ENCODE measurements at regions not wholly inside any gene's neighbourhood (a gene's known extent, or its start where the extent isn't known, plus 50 kb on each side); places are given as distances from the start of the nearest gene placed in this dataset.

DNA sequence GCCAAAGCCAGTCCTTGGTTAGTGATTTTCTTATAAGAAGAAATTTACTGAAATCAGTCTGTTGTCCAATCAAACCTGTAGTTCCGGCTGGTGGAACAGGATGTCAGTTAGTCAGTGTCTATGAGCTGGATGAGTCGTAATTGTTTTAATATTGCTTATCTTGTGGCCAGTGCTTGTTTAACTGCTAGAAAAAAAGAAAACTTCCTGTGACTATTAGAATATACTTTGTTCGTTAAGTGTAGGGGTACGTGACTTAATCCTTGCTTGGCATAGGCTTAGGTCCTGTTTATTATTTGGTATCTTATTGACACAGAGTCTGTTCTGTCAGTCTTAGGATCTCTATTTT is 1484.8 kb upstream of the MIR17HG start:
- H3K4me3 ChIP-seq (ENCODE audit: low read depth in 1 of 3, low read length in 3 of 3): no peak overlapping the region
- no peaks in the 10 kb centered on the region for H3K4me1 ChIP-seq (ENCODE audit: control insufficient read depth in 3 of 3, insufficient read depth in 2 of 3, low read depth in 1 of 3, low read length in 2 of 3)
- DNase-seq (no peak), FAIRE-seq (no peak)
- H3K9me3 ChIP-seq (ENCODE audit: control insufficient read depth in 2 of 2, insufficient read depth in 1 of 2, low read depth in 1 of 2, low read length in 1 of 2): no peaks in the 10 kb centered on the region
- no peak overlapping the region for H3K27ac ChIP-seq (ENCODE audit: low read depth in 1 of 3, low read length in 2 of 3)
- H3K27me3 ChIP-seq (ENCODE audit: control insufficient read depth in 3 of 3, insufficient read depth in 3 of 3, low read length in 3 of 3): no peaks in the 10 kb centered on the region
- WGBS, 3 donors: 68 to 86% (median 77%) methylated on average over 4 of the region's 4 CpGs
- H3K36me3 ChIP-seq (ENCODE audit: control insufficient read depth in 3 of 3, insufficient read depth in 2 of 3, low read depth in 1 of 3, low read length in 3 of 3): no peaks in the 10 kb centered on the region

DNA sequence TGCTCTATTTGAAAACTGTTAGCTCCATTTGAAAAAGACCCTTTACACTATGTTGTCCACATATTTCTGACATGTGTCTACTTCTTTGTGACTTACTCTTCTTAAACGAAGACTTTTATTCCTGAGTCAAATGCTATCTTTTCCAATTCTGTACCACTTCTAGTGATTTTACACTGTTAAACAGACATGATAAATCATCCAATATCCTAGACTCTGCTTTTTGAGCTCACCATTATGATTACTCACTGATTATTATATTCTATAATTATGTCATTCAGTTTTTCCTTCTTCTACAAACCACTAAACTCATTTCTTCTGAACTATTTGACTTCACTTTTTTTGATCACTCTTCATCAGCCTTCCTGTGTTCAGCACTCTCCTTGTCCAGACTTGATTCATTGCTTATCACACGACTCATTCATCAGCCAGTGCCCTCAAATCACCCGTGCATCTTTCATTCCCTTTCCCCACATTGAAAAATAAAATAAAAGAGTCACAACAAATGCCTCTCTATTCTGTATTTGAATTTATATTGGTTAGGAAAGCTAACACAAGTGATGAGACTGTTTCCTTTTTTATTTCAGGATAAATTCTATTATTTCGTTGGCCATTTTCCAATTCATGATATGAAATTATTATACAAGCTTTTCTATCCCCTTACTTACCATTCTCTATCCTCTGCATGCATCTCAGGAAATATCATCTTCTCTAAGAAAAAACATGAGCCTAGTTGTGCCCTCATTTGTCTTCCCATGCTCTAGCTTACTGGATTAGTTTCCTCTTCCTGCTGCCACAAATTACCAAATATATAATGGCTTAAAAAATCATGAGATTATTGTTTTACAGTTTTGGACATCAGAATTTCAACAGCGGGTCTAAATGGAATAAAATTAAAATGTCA is 1482.1 kb upstream of the MIR17HG start:
- FAIRE-seq (no peak), DNase-seq (no peak)
- no peaks in the 10 kb centered on the region for H3K27me3 ChIP-seq (ENCODE audit: control insufficient read depth in 3 of 3, insufficient read depth in 3 of 3, low read length in 3 of 3)
- H3K27ac ChIP-seq (ENCODE audit: low read depth in 1 of 3, low read length in 2 of 3): no peak overlapping the region
- no peak overlapping the region for H3K4me3 ChIP-seq (ENCODE audit: low read depth in 1 of 3, low read length in 3 of 3)
- no peaks in the 10 kb centered on the region for H3K4me1 ChIP-seq (ENCODE audit: control insufficient read depth in 3 of 3, insufficient read depth in 2 of 3, low read depth in 1 of 3, low read length in 2 of 3)
- 60 to 73% (median 66%) methylated on average over 5 of the region's 5 CpGs for WGBS, 3 donors
- no peaks in the 10 kb centered on the region for H3K9me3 ChIP-seq (ENCODE audit: control insufficient read depth in 2 of 2, insufficient read depth in 1 of 2, low read depth in 1 of 2, low read length in 1 of 2)
- H3K36me3 ChIP-seq (ENCODE audit: control insufficient read depth in 3 of 3, insufficient read depth in 2 of 3, low read depth in 1 of 3, low read length in 3 of 3): no peaks in the 10 kb centered on the region

DNA sequence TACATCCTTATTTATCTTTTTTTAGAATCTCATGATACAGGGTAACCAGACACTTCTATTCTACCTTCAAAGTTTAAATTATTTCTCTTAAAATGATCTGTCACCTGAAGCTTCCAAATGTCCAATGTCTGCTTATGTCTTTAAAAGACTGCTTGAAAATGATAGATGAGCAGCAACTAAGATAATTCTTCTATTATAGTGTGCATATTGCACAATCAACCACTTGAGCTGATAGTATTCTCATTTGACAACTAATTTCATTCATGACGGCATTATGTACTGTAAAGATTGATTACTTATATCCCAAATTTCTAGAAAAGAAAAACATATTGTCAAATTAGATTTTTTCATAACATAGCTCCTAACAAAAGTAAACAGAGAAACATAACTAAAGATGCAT is 1478.2 kb upstream of the MIR17HG start:
- Histone ChIP-seq H3K4me1 (ENCODE audit: control insufficient read depth in 3 of 3, insufficient read depth in 2 of 3, low read depth in 1 of 3, low read length in 2 of 3) (no peaks in the 10 kb centered on the region), H3K27ac (ENCODE audit: low read depth in 1 of 3, low read length in 2 of 3) (no peak overlapping the region), H3K9me3 (ENCODE audit: control insufficient read depth in 2 of 2, insufficient read depth in 1 of 2, low read depth in 1 of 2, low read length in 1 of 2) (no peaks in the 10 kb centered on the region), H3K27me3 (ENCODE audit: control insufficient read depth in 3 of 3, insufficient read depth in 3 of 3, low read length in 3 of 3) (no peaks in the 10 kb centered on the region), H3K4me3 (ENCODE audit: low read depth in 1 of 3, low read length in 3 of 3) (no peak overlapping the region), H3K36me3 (ENCODE audit: control insufficient read depth in 3 of 3, insufficient read depth in 2 of 3, low read depth in 1 of 3, low read length in 3 of 3) (no peaks in the 10 kb centered on the region)
- DNase-seq (no peak), FAIRE-seq (no peak)
- WGBS, 3 donors: 58 to 78% (median 70%) methylated on average over 1 of the region's 1 CpG

DNA sequence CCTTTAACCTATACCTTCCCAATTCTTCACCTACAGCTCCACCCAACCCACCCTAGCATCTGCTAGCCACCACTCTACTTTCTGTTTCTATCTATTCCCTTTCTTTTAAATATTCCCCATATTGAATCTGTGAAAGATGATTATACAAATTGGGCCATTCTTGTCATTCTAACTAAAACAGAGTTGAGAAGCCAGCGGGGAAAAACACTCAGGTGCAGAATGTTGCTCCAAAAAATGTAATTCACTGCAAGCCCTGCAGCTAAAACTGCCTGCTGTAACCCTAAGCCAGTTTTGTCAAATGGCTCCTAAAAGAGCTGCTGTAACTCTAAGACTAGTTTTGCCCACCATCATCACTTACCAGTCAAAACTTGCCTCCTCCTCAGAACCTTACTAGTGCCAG is 1468.6 kb upstream of the MIR17HG start:
- no peak for FAIRE-seq
- no peak overlapping the region for H3K4me3 ChIP-seq (ENCODE audit: low read depth in 1 of 3, low read length in 3 of 3)

DNA sequence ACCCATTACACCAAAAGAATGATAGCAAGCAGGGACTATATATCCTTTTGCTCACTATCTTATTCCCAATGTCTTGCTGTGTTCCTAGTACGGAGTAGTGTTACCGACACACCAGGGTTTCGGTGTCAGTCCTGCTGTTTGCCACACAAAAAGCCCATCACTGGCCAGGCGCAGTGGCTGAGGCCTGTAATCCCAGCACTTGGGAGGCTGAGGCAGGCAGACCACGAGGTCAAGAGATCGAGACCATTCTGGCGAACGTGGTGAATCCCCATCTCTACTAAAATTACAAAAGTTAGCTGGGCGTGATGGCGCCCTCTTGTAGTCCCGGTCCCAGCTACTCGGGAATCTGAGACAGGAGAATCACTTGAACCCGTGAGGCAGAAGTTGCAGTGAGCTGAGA is 1467.3 kb upstream of the MIR17HG start:
- no peaks in the 10 kb centered on the region for H3K36me3 ChIP-seq (ENCODE audit: control insufficient read depth in 3 of 3, insufficient read depth in 2 of 3, low read depth in 1 of 3, low read length in 3 of 3)
- H3K4me3 ChIP-seq (ENCODE audit: low read depth in 1 of 3, low read length in 3 of 3): no peak overlapping the region
- no peaks in the 10 kb centered on the region for H3K9me3 ChIP-seq (ENCODE audit: control insufficient read depth in 2 of 2, insufficient read depth in 1 of 2, low read depth in 1 of 2, low read length in 1 of 2)
- DNase-seq: no peak
- WGBS, 3 donors: 89 to 91% (median 90%) methylated on average over 13 of the region's 13 CpGs
- H3K27me3 ChIP-seq (ENCODE audit: control insufficient read depth in 3 of 3, insufficient read depth in 3 of 3, low read length in 3 of 3): no peaks in the 10 kb centered on the region
- no peak for FAIRE-seq
- H3K27ac ChIP-seq (ENCODE audit: low read depth in 1 of 3, low read length in 2 of 3): no peak overlapping the region
- H3K4me1 ChIP-seq (ENCODE audit: control insufficient read depth in 3 of 3, insufficient read depth in 2 of 3, low read depth in 1 of 3, low read length in 2 of 3): no peaks in the 10 kb centered on the region

More for the DNA sequence above, 1468.6 kb upstream of the MIR17HG start:
- no peak overlapping the region for H3K27ac ChIP-seq (ENCODE audit: low read depth in 1 of 3, low read length in 2 of 3)
- H3K9me3 ChIP-seq (ENCODE audit: control insufficient read depth in 2 of 2, insufficient read depth in 1 of 2, low read depth in 1 of 2, low read length in 1 of 2): no peaks in the 10 kb centered on the region
- no peaks in the 10 kb centered on the region for H3K36me3 ChIP-seq (ENCODE audit: control insufficient read depth in 3 of 3, insufficient read depth in 2 of 3, low read depth in 1 of 3, low read length in 3 of 3)
- WGBS, 3 donors: 2 to 31% (median 24%) methylated on average over 1 of the region's 1 CpG
- DNase-seq: no peak
- no peaks in the 10 kb centered on the region for H3K4me1 ChIP-seq (ENCODE audit: control insufficient read depth in 3 of 3, insufficient read depth in 2 of 3, low read depth in 1 of 3, low read length in 2 of 3)
- no peaks in the 10 kb centered on the region for H3K27me3 ChIP-seq (ENCODE audit: control insufficient read depth in 3 of 3, insufficient read depth in 3 of 3, low read length in 3 of 3)

DNA sequence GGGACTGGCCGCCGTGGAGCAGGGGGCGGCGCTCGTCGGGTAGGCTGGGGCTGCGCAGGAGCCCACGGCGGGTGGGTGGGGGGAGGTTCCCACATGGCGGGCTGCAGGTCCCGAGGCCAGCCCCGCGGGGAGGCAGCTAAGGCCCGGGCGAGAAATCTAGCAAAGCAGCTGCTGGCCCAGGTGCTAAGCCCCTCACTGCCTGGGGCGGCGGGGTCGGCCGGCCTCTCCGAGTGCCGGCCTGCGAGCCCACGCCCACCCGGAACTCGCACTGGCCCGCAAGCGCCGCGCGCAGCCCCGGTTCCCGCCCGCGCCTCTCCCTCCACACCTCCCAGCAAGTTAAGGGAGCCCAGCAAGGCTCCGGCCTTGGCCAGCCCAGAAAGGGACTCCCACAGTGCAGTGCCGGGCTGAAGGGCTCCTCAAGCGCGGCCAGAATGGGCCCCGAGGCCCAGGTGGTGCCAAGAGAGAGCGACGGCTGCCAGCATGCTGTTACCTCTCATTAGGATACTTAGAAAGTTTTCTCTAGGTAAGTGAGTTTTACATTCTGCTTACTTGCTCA is 1463.5 kb upstream of the MIR17HG start:
- H3K4me1 ChIP-seq (ENCODE audit: control insufficient read depth in 3 of 3, insufficient read depth in 2 of 3, low read depth in 1 of 3, low read length in 2 of 3): no peaks in the 10 kb centered on the region
- no peak for FAIRE-seq
- 83 to 91% (median 85%) methylated on average over 32 to 41 of the region's 41 CpGs for WGBS, 3 donors

DNA sequence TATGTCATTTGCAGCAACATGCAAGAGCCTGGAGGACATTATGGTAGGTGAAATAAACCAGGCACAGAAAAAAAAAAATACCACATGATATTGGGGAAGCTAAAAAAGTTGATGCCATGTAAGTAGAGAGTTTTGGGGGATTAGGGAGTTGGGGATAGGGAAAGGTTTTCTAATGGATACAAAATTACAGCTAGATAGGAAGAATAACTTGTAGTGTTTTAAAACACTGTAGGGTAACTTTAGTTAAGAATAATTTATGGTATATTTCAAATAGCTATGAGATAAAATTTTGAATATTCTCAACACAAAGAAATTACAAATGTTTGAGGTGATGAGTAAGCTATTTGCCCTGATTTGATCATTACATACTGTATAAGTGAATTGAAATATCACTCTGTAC is 1456.7 kb upstream of the MIR17HG start:
- Histone ChIP-seq H3K9me3 (ENCODE audit: control insufficient read depth in 2 of 2, insufficient read depth in 1 of 2, low read depth in 1 of 2, low read length in 1 of 2) (no peaks in the 10 kb centered on the region), H3K27me3 (ENCODE audit: control insufficient read depth in 3 of 3, insufficient read depth in 3 of 3, low read length in 3 of 3) (no peaks in the 10 kb centered on the region), H3K4me3 (ENCODE audit: low read depth in 1 of 3, low read length in 3 of 3) (no peak overlapping the region), H3K27ac (ENCODE audit: low read depth in 1 of 3, low read length in 2 of 3) (no peak overlapping the region), H3K36me3 (ENCODE audit: control insufficient read depth in 3 of 3, insufficient read depth in 2 of 3, low read depth in 1 of 3, low read length in 3 of 3) (no peaks in the 10 kb centered on the region), H3K4me1 (ENCODE audit: control insufficient read depth in 3 of 3, insufficient read depth in 2 of 3, low read depth in 1 of 3, low read length in 2 of 3) (no peaks in the 10 kb centered on the region)
- no peak for FAIRE-seq
- DNase-seq: no peak

More for the DNA sequence above, 1463.5 kb upstream of the MIR17HG start:
- no peaks in the 10 kb centered on the region for H3K36me3 ChIP-seq (ENCODE audit: control insufficient read depth in 3 of 3, insufficient read depth in 2 of 3, low read depth in 1 of 3, low read length in 3 of 3)
- no peak overlapping the region for H3K4me3 ChIP-seq (ENCODE audit: low read depth in 1 of 3, low read length in 3 of 3)
- no peak for DNase-seq
- no peaks in the 10 kb centered on the region for H3K27me3 ChIP-seq (ENCODE audit: control insufficient read depth in 3 of 3, insufficient read depth in 3 of 3, low read length in 3 of 3)
- H3K27ac ChIP-seq (ENCODE audit: low read depth in 1 of 3, low read length in 2 of 3): no peak overlapping the region
- no peaks in the 10 kb centered on the region for H3K9me3 ChIP-seq (ENCODE audit: control insufficient read depth in 2 of 2, insufficient read depth in 1 of 2, low read depth in 1 of 2, low read length in 1 of 2)

DNA sequence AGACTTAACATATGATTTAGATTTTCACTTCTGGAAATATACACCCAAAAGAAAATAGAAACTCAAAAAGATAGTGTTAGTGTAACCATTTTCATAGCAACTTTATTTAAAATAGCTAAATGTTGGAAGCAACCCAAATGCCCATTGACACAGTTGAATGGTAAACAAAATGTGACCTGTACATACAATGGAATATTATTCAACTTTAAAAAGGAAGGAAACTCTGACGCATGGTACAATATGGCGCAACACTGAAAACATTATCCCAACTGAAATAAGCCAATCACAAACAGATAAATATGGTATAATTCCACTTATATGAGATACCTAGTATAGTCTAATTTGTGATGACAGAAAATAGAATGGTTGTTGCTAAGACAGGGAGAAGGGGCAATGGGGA is 1456.1 kb upstream of the MIR17HG start:
- no peaks in the 10 kb centered on the region for H3K9me3 ChIP-seq (ENCODE audit: control insufficient read depth in 2 of 2, insufficient read depth in 1 of 2, low read depth in 1 of 2, low read length in 1 of 2)
- WGBS, 3 donors: 43 to 67% (median 46%) methylated on average over 2 of the region's 2 CpGs
- no peaks in the 10 kb centered on the region for H3K4me1 ChIP-seq (ENCODE audit: control insufficient read depth in 3 of 3, insufficient read depth in 2 of 3, low read depth in 1 of 3, low read length in 2 of 3)
- no peak for DNase-seq
- H3K27ac ChIP-seq (ENCODE audit: low read depth in 1 of 3, low read length in 2 of 3): no peak overlapping the region
- no peak overlapping the region for H3K4me3 ChIP-seq (ENCODE audit: low read depth in 1 of 3, low read length in 3 of 3)
- no peaks in the 10 kb centered on the region for H3K36me3 ChIP-seq (ENCODE audit: control insufficient read depth in 3 of 3, insufficient read depth in 2 of 3, low read depth in 1 of 3, low read length in 3 of 3)
- no peaks in the 10 kb centered on the region for H3K27me3 ChIP-seq (ENCODE audit: control insufficient read depth in 3 of 3, insufficient read depth in 3 of 3, low read length in 3 of 3)
- FAIRE-seq: no peak

DNA sequence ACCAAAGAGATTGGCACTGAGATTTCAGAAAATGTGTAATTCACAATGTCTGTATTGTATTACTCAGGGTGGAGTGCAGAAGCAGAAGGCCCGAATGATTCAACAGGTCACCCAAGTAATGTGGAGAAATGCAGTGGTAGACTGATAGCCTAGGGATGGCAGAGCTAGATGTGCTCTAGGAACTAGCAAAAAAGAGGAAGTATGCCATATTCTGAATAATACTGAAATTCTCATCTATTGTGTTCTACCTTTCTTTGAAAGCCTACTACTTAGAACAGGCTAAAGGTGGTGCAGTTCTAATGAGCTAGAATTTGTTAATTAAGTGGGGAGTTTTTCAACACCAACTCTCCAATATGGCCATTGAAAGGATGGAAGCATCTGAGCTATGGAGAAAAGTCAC is 1449.8 kb upstream of the MIR17HG start:
- WGBS, 3 donors: 75 to 88% (median 86%) methylated on average over 1 of the region's 1 CpG
- FAIRE-seq: no peak
- H3K9me3 ChIP-seq (ENCODE audit: control insufficient read depth in 2 of 2, insufficient read depth in 1 of 2, low read depth in 1 of 2, low read length in 1 of 2): no peaks in the 10 kb centered on the region
- DNase-seq: no peak
- H3K27ac ChIP-seq (ENCODE audit: low read depth in 1 of 3, low read length in 2 of 3): no peak overlapping the region
- no peak overlapping the region for H3K4me3 ChIP-seq (ENCODE audit: low read depth in 1 of 3, low read length in 3 of 3)
- H3K27me3 ChIP-seq (ENCODE audit: control insufficient read depth in 3 of 3, insufficient read depth in 3 of 3, low read length in 3 of 3): no peaks in the 10 kb centered on the region
- no peaks in the 10 kb centered on the region for H3K36me3 ChIP-seq (ENCODE audit: control insufficient read depth in 3 of 3, insufficient read depth in 2 of 3, low read depth in 1 of 3, low read length in 3 of 3)
- no peaks in the 10 kb centered on the region for H3K4me1 ChIP-seq (ENCODE audit: control insufficient read depth in 3 of 3, insufficient read depth in 2 of 3, low read depth in 1 of 3, low read length in 2 of 3)

Data from small intestine (tissue), 7 donors.